RPMI7951 (cell line): ENCODE measurements at regions not wholly inside any gene's neighbourhood (a gene's known extent, or its start where the extent isn't known, plus 50 kb on each side); places are given as distances from the start of the nearest gene placed in this dataset.
"Not testable (repeated sequence)": the region's sequence is repeated elsewhere in the genome, so short reads cannot be mapped to it uniquely, and the experiment has no call there.

Experiments
- DNase-seq: peaks from one replicate; pipeline ENCODE4 v3.0.0-alpha.2; 2012; ENCODE audit warnings: low read depth

DNA sequence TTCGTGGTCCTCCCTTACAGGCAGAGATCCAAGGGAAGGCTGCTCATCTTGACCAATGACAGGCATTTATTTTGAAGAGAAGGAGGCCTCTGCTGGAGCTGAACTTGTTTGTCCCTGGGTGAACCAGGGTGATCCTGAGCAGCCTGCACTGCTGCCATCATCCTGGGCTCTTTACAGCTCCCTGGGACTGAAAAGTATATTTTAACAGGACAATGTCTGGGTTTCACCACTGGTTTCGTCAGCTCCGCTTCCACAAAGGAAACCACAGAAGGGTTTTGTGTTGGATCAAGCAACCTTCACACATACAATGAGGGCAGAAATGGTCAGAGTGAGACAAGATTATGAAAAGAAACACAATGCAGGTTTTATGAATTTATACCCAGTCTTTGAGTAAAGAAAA, 400.7 kb upstream of the TPM1 start:
- no peak for DNase-seq

DNA sequence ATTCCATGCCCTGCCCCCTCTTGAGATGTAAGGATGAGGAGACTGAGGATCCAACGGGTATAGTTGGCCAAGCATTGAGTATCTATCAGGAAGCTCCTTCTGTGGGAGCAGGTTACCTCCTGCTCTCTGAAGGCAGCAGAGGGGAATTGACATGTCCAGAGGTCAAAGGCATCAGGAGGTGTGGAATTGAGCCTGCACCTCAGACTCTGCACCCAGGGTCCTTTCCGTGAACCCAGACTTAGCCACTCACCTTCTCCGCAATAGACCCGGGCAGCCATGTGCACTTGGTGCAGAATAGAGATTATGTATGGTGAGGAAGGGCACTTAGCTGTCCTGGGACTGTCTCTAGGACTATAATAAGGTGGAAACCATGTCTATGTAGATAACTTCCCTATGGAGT, 399.0 kb upstream of the TPM1 start:
- DNase-seq: no peak

DNA sequence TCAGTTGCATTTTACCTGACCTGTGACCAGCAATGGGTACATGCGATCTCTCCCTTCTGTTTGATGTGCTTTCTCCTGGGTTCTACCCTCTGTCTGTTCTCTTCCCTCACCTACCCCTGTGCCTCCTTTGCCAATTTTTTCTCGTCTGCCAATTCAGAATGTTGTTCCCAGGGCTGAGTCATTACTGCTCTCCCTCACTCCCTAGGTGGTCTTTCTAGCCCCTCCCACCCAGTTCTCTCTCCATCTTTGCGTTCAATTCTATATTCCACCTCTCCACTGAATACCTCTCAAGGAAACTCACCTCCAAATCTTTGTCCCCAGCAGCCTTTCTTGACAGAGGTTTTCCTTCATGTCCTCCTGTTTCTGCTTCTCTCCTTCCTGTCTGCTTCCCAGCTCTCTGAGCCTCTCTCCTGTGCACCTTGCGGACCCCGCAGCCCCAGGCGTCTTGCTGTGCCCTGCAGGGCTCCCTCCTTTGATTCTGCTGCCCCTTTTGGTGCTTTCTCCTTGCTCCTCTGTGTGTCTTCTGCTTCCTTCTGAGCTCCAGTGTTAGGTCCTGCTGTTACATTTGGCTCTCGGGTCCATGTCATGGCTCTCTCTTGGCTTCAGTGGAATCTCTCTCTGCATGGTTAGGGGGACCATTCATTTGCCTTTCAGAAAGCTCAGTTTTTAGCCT, 398.2 kb upstream of the TPM1 start:
- no peak for DNase-seq

DNA sequence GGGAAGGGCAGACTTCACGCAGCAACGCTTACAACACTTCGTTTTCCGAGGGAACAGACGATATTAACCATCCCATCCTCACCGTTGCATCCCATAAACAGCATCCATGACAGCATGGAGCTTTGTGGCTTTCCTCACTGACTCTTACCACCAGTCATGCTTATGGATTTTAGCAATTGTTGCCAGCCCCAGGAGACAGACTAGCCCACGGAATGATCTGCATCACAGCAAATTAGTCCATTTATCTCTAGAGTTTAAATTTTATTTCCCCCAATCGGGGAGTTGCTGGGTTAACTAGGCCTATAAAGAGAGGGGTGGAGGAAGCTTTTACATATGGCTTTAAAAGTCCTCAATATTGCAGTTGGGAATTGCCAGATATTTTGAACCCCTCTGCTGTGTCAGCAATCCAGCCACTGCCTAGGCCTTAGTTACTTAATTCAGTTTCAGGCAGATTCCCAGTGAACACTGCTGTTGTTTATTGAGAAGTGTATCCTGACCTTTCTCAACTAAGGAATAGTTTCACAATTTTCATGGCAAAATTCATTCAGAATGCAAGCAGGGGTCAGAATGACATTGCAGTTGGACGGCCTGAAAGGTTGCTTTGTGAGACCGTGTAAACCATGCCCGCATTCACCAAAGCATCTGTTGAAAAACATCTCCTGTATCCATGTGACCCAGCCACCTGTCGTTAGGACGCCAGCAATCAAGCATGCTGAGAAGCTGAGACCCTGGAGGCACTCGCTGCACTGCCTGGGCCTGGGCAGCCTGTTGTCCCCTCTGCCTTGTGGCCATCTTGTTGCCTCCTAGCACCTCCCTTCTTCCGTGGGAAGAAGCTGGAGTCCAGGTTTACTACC, 397.4 kb upstream of the TPM1 start:
- DNase-seq: no peak

DNA sequence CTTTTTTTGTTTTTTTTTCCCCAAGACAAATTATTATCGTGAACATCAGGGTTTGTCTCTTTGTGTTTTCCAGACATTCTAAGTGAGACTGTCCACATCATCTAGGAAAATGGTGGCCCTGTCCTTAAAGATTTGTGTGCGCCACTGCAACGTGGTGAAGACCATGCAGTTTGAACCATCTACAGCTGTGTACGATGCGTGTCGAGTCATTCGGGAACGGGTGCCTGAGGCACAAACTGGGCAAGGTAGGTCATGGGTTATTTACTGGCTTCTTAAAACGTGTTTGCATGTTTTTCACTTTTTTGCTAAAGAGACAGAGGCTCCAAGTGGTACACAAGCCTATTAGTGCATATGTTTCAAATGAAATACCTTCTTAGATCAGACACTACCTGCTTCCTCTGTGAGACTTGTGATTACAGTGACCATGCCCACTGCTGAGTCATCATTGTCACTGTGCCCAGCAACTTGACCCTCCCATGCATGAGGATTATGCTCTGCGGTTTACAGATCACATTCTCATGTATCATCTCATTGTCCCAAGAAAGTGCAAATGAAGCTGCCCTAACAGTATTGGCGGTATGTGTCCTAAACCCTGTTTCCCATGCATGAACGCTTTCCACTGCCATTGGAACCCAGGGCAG, 395.2 kb upstream of the TPM1 start:
- DNase-seq: peak; percentile 96

DNA sequence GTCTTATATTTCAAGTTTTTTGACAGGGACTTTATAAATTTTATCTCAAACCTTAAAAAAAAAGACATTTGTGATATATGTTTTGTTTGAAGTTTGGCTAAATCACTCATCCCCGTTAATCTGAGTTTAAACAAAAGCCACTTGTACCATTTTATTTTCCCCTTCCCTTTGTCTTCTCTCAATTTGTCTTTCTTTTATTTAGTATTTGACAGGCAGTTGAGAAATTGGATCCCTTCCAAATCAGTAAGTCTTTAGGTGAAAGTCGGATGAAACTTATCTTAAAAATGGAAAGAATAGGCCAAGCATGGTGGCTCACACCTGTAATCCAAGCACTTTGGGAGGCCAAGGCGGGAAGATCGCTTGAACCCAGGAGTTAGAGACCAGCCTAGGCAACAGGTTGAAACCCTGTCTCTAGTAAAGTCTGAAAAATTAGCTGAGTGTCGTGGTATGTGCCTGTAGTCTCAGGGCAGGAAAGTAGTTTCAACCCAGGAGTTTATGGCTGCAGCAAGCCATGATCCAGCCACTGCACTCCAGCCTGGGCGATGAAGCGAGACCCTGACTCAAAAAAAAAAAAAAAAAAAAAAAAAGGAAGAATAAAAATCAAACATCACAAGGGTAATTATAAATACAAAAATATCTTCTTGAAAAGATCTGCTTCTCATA, 394.6 kb upstream of the TPM1 start:
- no peak for DNase-seq

DNA sequence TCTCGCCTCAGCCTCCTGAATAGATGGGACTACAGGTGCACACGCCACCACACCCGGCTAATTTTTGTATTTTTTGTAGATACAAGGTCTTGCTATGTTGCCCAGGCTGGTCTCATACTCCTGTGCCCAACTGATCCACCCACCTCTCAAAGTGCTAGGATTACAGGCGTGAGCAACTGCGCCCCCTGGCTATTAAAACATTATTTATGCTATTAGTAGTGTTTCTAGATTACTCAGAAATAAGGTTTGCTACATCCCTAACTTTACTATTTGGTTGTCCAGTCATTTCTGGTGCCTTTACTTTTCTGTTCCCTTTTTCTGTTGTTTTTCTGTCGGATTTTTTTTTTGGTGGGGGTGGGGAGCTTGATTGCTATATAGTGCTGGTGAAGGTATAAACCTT, 393.6 kb upstream of the TPM1 start:
- DNase-seq: peak; percentile 18

DNA sequence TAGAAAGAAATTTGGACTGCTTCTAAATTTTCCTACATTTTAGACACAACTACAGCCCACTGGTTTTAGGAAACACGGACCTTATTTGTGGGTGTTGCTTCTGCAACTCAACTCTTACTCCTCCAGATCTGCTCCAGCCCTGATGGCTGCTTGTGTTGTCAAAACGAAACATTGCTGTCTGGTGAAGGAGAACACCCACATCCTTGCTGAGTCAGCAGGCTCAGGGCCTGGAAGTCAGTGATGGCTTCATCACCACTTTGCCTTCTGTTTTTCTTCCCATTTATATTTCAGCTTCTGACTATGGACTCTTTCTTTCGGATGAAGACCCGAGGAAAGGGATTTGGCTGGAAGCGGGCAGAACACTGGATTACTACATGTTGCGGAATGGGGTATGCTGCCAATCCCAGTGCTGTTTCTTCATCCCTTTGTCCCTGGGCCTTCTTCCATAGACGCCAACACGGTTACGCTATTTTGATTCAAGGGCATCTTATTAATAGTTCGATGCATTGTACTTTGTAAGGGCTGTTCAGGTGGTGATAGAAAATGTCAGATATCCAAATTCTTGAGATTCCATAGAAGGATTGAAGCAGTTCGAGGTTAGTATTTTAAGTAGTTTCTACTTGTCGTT, 392.6 kb upstream of the TPM1 start:
- DNase-seq: peak; percentile 14

DNA sequence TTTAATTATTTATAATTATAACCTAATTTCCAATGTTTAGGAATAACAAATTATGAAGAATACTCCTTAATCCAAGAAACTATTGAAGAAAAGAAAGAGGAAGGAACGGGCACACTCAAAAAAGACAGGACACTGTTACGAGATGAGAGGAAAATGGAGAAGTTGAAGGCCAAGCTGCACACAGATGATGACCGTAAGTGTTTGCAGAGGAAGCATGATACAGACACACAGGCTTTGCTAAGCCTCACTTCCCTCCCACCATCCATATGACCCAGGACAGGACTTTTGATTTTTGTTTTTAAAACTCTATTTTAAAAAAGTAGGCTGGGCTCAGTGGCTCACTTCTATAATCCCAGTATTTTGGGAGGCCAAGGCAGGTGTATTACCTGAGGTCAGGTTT, 389.4 kb upstream of the TPM1 start:
- DNase-seq: no peak

DNA sequence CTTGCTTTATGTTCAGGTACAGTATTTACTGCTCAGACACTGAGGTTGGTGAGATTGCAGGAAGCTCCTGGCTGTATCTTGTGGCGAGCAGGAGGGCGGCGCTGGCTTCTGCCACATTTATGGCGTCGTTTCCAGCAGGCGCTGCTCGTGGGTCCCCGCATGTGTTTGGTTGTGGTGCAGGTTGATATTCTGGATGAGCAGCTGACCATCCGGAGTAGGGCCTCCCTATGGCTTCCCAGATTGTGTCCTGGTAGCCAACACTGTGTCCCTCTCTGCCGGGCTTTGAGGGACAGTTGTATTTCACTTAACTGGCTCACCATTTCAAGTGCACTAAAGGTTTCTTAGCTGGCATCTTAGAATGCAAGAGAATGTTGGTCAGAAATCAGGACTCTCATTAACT, 386.5 kb upstream of the TPM1 start:
- DNase-seq: no peak

DNA sequence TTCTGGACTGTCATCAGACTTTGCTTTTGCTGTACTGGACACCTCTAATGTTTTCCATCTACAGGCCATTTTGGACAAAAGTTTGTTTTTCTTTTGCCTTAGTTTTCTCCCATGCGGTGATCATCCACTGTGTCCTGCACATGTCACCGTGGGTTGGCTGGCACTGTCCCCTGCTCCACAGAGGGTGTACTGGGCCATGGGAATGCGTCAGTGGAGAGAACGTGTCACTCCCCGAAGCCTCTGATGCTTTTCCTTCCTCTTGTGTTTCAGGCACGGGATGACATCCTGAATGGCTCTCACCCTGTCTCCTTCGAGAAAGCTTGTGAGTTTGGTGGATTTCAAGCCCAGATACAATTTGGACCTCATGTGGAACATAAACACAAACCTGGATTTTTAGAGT, 385.0 kb upstream of the TPM1 start:
- DNase-seq: not testable (repeated sequence)

DNA sequence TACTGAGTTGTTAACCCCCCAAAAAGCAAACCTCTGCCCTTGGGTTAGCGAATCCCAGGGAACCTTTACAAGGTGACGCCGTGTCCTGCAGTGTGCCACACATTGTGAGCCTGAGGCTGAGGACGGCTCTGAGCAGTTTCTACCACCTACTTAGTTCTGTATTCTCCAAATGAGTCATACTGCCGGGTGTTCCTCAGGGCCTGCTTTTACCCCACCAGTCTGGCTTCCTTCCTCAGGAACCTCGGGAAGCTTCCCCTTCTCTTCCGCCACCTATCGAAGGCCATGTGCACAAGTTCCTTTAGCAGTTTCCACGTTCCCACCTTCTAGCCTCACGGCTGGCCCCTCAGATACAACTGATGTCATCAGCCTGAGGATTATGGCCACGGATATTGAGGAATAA, 384.0 kb upstream of the TPM1 start:
- peak; percentile 46 for DNase-seq

DNA sequence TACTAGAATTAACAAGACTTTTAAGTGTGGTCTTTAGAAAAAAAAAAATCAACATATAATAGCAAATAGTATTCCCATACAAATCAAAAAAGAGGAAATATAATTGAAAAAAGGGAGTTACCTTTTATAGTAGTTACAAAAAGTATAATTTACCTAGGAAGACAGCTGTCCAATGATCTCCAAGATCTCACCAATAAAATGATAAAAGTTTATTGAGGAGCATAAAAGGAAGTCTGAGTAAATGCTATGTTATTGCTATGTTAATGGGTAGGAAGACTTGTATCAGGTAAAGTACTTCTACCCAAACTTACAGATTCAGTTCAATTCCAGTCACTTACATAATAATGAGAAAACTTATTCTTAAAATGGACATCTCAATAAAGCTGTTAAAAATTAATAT, 379.0 kb upstream of the TPM1 start:
- DNase-seq: no peak

DNA sequence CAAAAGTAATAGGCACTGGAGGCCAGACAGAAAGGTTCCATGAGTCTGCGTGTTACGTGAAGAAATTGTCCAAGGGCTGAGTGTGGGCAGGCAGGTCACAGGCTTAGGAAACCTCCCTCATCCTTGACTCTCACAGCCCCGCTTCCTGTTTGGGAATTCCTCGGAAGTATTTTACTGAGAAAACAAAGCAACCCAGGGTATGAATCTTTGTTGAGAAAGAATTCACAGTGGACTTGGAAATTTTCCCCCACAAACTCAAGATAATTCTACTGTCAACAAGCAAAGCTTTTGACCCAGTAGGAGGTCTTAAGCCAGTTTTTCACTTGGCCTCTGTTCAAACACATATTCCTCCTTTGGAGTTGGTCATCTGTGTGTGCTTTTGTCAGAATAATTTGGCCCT, 377.1 kb upstream of the TPM1 start:
- DNase-seq: peak; percentile 51

DNA sequence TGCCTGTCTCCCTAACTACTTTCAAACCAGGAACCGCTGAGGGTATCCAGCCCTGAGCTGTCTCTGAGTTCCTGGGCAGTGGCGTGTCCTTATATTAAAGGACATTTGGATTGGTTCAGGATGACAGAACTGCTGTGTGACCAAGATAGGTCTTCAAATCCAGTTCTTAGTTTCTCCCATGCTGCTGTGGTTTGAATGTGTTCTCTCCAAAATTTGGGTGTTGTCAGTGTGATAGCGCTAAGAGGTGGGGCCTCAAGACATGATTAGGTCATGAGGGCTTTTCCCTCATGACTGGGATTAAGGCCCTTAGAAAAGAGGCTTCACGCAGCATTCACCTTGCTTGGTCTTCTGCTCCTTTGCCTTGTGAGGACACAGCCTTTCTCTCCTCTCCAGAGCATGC, 376.5 kb upstream of the TPM1 start:
- DNase-seq: no peak

DNA sequence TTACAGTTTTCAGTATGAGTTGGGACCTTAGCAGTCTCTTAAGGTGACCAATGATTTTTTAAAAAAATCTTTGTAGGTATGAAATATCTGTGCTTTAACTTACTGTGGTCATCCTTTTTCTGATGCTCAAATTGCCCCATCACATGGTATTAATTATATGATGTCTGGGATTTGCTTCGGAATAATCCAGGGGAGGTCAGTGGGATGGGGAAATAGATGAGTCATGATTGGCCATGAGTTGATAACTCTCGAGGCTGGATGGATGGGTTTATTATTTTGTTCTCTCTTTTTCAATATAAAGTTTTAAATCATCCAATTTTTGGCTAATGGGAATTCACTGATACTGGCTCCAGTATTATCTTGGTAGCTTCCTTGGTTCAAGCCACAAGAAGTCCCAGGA, 370.3 kb upstream of the TPM1 start:
- peak; percentile 62 for DNase-seq

DNA sequence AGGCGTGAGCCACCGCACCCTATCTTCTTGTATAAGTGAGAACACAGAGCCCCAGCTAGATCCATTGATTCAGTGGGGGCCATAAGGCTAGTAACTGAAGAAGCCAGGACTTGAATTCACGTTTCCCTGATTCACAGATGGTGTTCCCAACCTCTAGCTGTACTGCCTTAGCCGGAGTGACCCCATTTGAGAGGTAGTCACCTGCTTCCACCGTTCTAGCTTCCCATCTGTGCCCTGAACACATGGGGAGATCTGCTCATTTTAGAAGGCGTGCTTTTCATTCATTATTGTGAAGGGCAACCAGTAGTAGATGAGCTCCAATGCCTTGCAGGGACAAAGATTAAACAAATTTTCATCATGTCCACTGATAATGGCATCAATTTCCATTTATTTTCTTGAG, 365.7 kb upstream of the TPM1 start:
- DNase-seq: no peak

DNA sequence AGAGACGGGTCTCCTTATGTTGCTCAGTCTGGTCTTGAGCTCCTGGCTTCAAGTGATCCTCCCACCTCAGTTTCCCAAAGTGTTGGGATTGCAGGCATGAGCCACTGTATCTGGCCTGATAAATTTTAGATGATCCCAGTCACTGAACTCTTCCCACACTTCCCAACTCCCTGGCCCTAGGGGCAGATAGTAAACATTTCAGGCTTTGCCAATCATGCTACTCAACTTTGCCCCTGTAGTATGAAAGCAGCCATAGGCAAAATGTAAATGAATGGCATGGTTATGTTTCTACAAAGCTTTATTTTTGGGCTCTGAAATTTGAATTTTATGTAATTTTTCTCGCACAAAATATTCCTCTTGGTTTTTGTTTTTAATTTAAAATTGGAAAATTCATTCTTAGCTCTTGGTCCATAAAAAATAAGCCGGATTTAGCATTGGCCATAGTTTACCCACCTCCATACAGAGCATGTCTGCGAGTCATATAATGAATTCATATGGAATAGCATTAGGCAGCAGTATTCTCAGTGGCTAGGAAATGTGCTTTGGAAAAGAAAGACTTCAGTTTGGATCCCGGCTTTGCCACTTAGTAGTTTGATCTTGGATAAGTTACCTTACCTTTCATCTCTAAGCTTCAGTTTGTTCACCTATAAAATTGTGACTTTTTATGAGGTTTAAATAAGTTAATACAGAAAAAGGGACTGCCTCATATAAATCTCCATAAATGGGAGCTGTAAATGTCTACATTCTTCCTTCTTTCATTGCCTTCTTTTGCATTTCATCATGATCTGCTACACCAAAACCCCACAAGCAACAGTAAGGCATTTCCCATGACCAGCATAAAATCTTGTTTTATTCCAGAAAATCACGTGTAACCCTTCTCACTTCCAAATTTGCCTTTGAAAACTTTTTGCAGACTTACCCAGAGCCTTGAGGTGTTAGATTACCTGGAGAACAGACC, 360.3 kb upstream of the TPM1 start:
- DNase-seq: no peak

DNA sequence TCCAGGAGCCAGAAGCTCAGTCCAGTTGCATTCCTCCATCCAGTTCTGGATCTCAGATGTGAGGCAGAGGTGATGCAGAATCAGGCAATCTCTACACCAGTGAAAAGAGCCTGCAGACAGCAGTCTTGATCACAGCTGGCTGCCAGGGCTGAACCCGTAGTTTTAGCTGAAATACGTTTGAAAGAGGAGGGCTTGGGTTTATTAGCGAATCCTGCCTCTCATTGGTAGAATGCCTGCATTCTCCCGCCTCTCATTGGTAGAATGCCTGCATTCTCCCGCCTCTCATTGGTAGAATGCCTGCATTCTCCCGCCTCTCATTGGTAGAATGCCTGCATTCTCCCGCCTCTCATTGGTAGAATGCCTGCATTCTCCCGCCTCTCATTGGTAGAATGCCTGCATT, 359.4 kb upstream of the TPM1 start:
- DNase-seq: not testable (repeated sequence)

DNA sequence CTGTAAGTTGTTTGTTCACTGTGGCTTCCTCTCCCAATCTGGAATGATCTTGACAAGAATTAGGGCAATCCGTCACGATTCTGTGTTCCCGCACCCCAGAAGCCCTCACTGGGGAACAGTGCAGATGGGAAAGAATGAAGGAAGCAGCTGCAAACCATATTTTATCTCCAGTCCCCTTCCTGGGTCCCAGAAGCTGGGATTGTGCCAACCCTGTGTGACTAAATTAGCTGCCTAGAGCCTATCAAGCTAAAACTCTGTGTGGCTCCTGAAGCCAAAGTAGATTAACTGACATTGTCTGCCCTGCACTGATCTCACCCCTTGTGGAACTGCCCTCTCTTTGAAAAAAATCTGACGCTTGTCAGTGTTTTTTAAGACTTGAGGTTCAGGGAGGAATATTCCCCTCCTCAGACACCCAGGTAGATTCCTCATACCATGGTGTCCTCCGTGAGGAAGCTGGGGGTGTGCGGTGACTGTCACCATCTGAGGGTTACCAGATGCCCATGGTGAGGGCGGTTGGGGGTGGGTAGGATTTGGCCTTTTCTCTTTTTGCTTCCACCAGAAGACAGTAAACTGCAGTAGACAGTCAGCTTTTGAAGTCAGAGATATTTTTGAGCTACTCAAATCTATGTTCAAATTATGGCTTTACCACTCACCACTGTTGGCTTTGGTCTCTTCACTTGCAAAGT, 358.3 kb upstream of the TPM1 start:
- DNase-seq: no peak
